Amniotic stem cell (primary cell): ENCODE measurements at regions not wholly inside any gene's neighbourhood (a gene's known extent, or its start where the extent isn't known, plus 50 kb on each side); places are given as distances from the start of the nearest gene placed in this dataset.

ENCODE experiments used
- DNase-seq: peaks from one replicate; lab custom pipeline; 2025; lab: John Stamatoyannopoulos, UW

- no peak for DNase-seq
These were observed 555.2 kb upstream of the KLHL29 start for GRCh38 chr2:22829791-22830190.

GRCh38 chr2:22832196-22832595 is 552.8 kb upstream of the KLHL29 start:
- no peak for DNase-seq

GRCh38 chr2:22838461-22838860 is 546.5 kb upstream of the KLHL29 start:
- no peak for DNase-seq

- DNase-seq = no peak
These were observed 542.6 kb upstream of the KLHL29 start for GRCh38 chr2:22842205-22842869.

GRCh38 chr2:22843919-22844537 is 541.0 kb upstream of the KLHL29 start:
- DNase-seq = no peak

- DNase-seq = no peak
These were observed 534.7 kb upstream of the KLHL29 start for GRCh38 chr2:22850310-22850709.

GRCh38 chr2:22854588-22854987 is 530.4 kb upstream of the KLHL29 start:
- no peak for DNase-seq

- no peak for DNase-seq
These were observed 529.9 kb upstream of the KLHL29 start for GRCh38 chr2:22855081-22855480.

- DNase-seq = no peak
These were observed 529.2 kb upstream of the KLHL29 start for GRCh38 chr2:22855761-22856184.

- DNase-seq = no peak
These were observed 517.0 kb upstream of the KLHL29 start for GRCh38 chr2:22867973-22868372.

- DNase-seq = no peak
These were observed 506.9 kb upstream of the KLHL29 start for GRCh38 chr2:22878121-22878520.

GRCh38 chr2:22879009-22879863 is 505.7 kb upstream of the KLHL29 start:
- DNase-seq = no peak

GRCh38 chr2:22880161-22880560 is 504.8 kb upstream of the KLHL29 start:
- DNase-seq = no peak

GRCh38 chr2:22882011-22882410 is 503.0 kb upstream of the KLHL29 start:
- DNase-seq = no peak

GRCh38 chr2:22882643-22883042 is 502.3 kb upstream of the KLHL29 start:
- DNase-seq = no peak

GRCh38 chr2:22883054-22883453 is 501.9 kb upstream of the KLHL29 start:
- no peak for DNase-seq

- DNase-seq = no peak
These were observed 499.7 kb upstream of the KLHL29 start for GRCh38 chr2:22885245-22885644.

GRCh38 chr2:22887426-22887825 is 497.6 kb upstream of the KLHL29 start:
- no peak for DNase-seq

GRCh38 chr2:22887845-22888244 is 497.1 kb upstream of the KLHL29 start:
- DNase-seq = no peak

GRCh38 chr2:22890132-22890531 is 494.8 kb upstream of the KLHL29 start:
- DNase-seq = no peak

GRCh38 chr2:22893761-22894517 is 491.0 kb upstream of the KLHL29 start:
- DNase-seq = no peak

GRCh38 chr2:22894761-22895160 is 490.2 kb upstream of the KLHL29 start:
- no peak for DNase-seq
